ENCODE measurements at regions not wholly inside any gene's neighbourhood (a gene's known extent, or its start where the extent isn't known, plus 50 kb on each side); places are given as distances from the start of the nearest gene placed in this dataset.
A peak's percentile ranks its signal among the peaks of the same experiment; 100 is the strongest.

GRCh38 chr10:55509168-55509567 is 708.1 kb upstream of the PCDH15 start:
- no peak for DNase-seq (ENCODE audit: low read depth)
- TF ChIP-seq CTCF (IDR thresholded peaks at IDR 0.05; ENCODE audit: insufficient read depth, low read depth, low read length): no peak
- peak overlapping the region; percentile 1 for H3K4me3 ChIP-seq (ENCODE audit: low read depth, low read length)

- no peak for DNase-seq (ENCODE audit: low read depth)
- peak; percentile 11 for TF ChIP-seq CTCF (IDR thresholded peaks at IDR 0.05; ENCODE audit: insufficient read depth, low read depth, low read length)
- no peak overlapping the region for H3K4me3 ChIP-seq (ENCODE audit: low read depth, low read length)
Observed at GRCh38 chr10:55500931-55501559, 700.0 kb upstream of the PCDH15 start.

GRCh38 chr10:55497893-55498499 is 697.0 kb upstream of the PCDH15 start:
- no peak overlapping the region for H3K4me3 ChIP-seq (ENCODE audit: low read depth, low read length)
- no peak for TF ChIP-seq CTCF (IDR thresholded peaks at IDR 0.05; ENCODE audit: insufficient read depth, low read depth, low read length)
- DNase-seq (ENCODE audit: low read depth): no peak

- DNase-seq (ENCODE audit: low read depth): no peak
- no peak overlapping the region for H3K4me3 ChIP-seq (ENCODE audit: low read depth, low read length)
- no peak for TF ChIP-seq CTCF (IDR thresholded peaks at IDR 0.05; ENCODE audit: insufficient read depth, low read depth, low read length)
Observed at GRCh38 chr10:55495555-55495954, 694.5 kb upstream of the PCDH15 start.

- no peak for TF ChIP-seq CTCF (IDR thresholded peaks at IDR 0.05; ENCODE audit: insufficient read depth, low read depth, low read length)
- DNase-seq (ENCODE audit: low read depth): no peak
Observed at GRCh38 chr10:55491712-55492111, 690.7 kb upstream of the PCDH15 start.

GRCh38 chr10:55485827-55486226 is 684.8 kb upstream of the PCDH15 start:
- DNase-seq (ENCODE audit: low read depth): no peak

More at GRCh38 chr10:55491712-55492111, 690.7 kb upstream of the PCDH15 start:
- no peak overlapping the region for H3K4me3 ChIP-seq (ENCODE audit: low read depth, low read length)

More at GRCh38 chr10:55485827-55486226, 684.8 kb upstream of the PCDH15 start:
- no peak overlapping the region for H3K4me3 ChIP-seq (ENCODE audit: low read depth, low read length)
- no peak for TF ChIP-seq CTCF (IDR thresholded peaks at IDR 0.05; ENCODE audit: insufficient read depth, low read depth, low read length)
